ENCODE measurements at regions not wholly inside any gene's neighbourhood (a gene's known extent, or its start where the extent isn't known, plus 50 kb on each side); places are given as distances from the start of the nearest gene placed in this dataset.

DNA sequence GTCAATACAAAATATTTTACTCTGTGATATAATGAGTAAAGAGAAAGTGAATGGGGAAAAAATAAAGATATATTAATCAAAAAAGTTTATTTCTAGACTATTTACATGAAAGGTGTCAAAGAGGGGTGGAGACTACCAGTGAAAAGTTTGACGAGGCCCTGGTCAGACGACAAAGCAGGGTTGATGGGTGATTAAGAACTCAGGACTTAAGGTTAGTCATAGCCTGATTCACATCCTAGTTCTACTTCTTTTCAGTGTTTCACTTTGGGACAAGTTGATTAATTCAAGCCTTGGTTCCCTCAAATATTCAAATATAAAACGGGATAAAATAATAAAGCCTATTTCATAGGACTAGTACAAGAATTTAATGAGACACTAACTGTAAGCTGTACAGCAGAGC is 178.2 kb upstream of the HS3ST5 start:
- no peak for DNase-seq

DNA sequence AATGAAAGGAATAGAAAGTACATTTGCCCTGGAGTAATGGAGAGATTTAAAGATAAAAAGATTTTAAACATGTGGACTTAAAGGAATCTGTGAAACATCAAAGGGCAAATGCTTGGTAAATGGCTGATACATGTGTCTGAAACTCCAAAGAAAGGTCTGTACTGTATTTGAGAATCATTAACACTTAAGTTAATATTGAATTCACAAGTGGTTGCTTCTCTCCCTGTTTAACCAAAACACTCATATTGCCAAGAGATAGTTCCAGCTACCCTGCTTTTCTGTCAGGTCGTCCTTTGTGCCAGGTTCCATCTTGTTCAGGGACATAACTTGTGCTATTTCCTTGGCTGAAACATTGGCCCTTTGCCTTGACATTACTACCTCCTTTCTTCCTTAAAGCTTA is 171.3 kb upstream of the HS3ST5 start:
- no peak for DNase-seq

DNA sequence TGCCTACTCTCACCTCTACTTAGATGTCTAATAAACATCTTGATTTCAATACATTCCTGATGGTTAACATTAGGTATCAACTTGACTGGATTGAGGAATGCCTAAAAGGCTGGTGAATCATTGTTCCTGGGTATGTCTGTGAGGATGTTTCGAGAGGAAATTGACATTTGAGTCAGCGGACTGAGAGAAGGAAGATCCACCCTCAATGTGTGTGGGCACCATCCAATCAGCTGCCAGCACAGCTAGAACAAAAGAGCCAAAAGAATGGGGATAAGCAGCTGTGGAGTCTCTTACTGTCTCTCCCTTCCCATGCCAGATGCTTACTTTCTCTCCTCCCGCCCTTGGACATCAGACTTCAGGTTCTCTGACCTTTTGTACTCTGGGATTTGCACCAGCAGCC is 128.6 kb upstream of the HS3ST5 start:
- no peak for DNase-seq

DNA sequence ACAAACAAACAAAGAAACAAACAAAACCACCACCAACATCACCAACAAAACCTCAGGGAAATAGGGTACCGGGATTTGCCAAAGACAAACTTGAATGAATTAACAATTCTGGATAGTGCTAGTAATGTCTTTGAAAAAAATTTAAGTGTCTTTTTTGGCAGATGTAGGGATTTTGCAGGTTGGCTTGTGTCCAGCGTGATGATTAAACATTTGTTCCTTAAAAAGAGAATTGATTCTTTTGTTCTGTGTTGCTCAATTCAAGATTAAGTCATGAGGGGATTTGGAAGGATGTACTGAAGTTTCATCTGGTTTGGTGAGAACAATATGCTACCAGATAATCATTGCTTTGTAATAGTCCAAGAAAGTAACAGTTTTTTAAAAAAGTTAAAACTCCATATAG is 125.1 kb upstream of the HS3ST5 start:
- DNase-seq = no peak

DNA sequence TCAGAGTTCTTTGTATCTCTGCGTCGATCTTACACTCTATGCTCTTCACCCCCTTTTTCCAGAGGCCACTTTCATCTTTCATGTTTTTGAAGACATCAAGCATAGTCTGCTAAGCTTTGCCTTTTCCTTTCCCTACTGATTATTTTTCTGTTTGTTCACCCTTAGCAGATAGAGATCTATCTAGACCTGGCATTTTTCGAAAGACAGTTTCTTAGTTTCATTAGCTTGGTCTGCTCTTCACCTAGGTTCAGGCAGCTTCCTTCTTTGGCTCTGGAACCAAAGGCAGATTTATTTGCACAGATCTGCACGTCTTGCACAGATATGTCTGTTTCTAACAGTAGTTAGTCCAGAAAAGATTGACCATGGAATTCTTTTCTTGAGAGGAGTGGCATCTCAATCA is 122.7 kb upstream of the HS3ST5 start:
- DNase-seq = no peak

DNA sequence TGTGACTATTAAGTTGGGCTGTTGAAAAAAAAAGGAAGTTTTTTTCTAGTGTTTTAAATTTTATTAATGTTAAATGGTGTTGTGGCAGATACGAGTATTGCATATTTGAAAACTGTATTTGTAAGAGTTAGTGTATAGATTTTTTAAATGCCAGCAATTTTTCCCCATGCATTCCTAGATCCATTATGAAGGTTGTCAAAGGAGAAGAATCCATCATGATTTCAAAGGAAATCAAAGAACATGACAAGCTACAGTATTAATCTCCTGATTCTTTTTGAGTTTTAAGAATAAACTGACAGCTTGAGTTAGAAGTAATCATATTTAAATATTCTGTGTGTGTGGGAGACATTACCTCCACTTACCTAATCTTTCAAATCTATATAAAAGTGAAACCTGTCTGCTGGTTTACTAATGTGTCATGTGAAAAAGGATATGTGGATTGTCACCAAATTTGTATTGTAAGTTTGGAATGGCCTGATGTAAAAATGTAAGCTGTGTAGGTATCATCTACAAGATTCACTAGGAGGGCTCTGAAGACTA is 111.0 kb upstream of the HS3ST5 start:
- no peak for DNase-seq

DNA sequence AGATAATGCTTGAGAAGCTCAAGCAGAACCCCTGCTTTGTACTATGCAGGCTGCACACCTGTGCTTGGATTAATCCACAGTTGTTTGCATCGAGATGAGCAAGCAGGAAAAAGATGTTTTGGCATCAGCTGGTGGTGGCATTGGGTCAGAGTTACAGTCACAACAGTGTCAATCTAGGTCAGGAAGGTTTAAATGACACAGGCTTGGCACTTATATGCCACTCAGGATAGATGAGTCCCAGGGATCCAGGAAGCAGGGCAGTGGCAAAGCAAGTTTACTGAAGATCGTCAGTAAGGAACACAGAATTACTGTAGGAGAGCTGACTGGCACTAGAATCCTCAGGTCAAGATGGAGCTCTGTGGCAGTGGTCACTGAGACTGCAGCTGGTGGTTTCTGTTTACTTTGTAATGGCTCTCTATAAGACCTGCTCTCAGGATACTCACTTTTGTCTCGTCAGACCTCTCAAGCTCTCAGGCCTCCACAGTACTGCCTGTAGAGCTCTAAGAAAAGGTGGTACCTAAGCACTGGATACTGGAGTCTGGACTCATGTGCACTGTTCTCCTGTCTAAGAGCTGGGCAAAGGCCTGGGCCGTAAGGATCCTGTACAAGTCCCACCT is 110.1 kb upstream of the HS3ST5 start:
- DNase-seq = no peak

DNA sequence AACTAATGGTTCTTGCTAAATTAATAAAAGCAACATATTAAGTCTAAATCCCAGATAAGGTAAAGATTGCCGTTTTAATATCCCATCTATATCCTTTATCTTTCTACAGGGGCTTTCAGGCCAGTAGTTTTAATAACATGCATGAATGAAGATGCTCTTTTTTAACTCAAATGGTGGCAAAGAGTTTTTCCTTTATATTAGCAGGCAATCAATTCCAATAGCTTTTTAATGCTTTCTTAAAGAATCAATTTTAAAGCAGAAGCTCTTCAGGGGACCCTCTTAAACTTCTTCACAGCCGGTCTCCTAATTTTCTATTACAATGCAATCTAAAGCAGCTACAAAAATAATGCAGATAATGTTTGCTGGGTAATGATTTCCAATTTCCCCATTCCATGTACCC is 107.8 kb upstream of the HS3ST5 start:
- no peak for DNase-seq

DNA sequence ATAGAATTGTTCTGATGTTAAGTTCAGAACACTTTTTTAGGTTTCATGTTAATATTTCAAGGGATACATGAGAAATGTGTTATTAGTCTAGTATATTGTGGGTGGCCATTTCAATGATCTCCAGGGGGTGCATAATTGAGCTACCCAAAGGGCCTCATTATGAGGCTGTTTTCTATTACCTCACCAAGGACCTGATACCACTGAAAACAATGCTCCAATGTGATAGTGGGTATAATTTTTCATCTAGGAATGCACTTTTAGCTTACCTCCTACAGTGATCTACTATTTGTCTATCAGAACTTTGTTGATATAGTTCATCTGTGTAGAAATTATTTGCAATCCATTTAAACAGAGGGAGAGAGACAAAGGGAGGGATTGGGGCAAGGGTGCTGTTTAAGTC is 106.8 kb upstream of the HS3ST5 start:
- no peak for DNase-seq

DNA sequence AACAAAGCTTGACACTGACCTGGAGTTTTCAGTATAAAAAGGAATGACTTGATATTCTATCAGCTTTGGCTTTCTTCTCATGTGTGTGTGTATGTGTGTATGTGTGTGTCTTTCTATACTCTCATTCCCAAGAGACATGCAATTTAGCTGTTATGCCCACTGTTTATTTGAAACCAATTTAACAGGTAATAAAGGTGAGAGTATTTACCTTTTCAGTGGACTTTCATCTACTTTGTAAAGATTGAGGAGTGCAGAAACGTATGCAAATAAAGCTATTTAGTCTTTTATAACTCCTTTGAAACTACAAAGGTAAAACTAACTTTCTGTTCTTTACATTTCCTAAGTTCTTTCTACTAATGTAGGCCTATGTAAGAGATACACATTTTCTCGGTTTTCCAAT is 103.5 kb upstream of the HS3ST5 start:
- DNase-seq = no peak

DNA sequence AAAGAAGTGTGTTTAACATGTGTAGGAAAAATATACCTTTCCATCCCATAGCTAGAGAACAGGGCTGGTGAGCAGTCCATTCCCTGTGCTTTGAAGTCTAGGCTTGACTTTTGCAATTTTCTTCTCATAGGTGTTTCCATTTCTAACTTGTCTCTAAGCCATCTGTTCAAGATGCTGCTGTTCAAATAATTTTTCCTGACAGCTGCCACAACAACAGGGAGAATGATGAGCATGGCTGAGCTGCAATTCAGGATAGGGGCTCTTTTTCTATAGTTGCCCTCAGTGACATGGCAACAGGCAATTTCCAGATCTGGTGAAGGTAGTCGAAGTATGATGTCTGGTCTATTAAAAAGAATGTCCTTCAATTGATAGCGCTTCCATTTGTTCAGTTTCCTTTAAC is 103.0 kb upstream of the HS3ST5 start:
- DNase-seq = no peak

DNA sequence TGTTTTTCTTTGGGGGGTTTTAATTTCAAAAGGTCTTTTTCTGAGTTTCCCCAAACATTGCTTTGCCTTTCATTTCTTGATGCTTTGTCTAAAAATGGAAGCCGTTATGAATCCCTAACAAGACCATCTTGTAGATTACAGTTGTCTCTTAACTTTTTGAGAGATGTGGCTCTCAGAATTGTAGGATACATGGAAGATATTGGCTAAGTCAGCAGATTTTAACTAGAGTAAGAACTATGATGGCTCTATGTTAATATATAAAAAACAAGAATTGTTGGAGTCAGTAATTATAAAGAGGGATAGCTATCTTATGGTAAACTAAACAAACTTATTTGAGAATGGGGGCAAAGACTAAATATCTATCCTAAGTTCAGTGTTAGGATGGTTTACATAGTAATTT is 96.6 kb upstream of the HS3ST5 start:
- DNase-seq = no peak

DNA sequence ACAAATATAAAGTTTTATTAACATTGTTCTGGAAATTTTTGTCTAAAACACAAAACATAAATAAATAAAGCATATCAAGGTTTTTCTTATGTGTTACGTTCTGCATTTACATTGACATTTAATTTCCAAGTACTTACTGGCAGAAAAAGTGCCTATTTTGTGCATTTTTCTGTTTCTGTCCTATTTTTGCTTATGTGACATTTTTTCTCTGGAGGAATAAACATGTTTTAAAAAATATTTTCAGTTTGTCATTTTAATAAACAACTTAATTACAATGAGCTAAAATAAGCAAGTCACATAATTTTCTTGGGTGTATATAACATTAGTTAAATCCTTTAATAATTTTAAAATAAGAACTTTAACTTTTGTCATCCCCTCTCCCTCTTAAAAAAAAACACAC is 94.4 kb upstream of the HS3ST5 start:
- DNase-seq = no peak

DNA sequence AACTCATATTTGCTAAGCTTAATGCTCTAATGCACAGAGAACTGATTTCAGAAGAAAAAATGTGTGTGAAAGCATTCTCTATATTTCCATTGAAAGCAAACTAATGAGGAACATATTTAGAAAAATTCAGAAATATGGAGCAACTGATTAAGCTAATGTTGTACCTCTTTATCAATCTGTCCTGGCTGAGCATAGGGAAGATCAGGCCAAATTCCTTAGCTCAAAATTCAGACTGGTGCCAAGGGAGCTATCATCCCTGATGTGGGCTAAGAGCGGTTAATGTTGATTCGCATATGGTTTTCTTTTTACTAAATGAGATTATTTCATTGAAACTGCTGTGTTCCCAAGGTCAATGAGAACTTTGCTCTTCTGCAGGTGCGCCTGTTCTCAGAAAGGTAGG is 93.9 kb upstream of the HS3ST5 start:
- no peak for DNase-seq

DNA sequence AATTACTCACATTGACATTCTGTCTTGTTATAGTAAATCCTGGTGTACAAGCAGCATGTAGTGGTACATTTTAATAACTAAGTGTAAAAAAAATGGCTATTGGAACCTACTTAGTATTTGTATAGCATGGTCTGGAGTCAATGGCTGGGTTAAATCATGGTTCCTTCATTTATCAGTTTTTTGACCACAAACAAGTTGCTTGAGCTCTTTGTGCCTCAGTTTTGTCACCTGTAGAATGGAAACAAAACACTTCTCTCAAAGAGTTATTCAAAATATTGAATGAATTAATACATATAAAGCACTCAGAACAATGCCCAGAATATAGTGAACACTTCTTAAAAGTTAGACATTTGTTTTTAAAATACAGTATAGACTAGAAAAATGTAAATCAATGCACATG is 93.2 kb upstream of the HS3ST5 start:
- no peak for DNase-seq

DNA sequence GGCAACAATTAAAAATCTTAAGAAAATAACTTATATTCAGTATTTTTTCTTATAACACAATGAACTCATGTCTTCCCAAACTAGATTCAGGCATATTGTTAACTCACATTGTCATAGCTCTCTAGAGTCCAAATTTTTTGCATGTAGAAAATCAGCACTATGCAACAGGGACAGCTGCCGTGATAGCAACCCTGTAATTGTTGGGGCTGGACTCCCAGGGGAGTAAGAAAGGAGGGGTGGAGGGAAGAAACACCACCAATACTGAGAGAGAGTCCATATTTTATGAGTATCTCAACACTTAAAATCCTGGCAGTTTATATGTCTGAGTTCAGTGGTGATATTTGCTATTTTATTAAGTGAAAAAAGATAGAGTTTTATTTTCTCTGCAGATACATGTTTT is 89.6 kb upstream of the HS3ST5 start:
- DNase-seq = no peak

DNA sequence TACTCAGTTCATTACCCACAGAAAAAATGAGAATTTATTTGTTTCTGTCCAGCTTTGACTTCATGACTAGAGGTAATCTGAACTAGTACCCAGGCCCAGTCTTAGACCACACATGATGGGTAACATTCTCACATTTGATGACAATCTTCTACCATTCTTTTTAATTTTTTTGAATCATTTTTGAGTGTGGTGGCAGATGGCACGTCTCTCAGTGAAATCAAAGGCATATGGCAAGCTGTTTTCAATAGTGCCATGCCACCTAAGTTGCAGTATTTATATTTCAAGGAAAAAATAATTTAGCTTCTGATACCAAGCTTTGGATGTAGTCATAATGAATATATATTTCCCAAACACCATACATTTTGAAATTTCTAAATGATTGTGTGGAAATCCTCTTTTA is 88.8 kb upstream of the HS3ST5 start:
- no peak for DNase-seq

DNA sequence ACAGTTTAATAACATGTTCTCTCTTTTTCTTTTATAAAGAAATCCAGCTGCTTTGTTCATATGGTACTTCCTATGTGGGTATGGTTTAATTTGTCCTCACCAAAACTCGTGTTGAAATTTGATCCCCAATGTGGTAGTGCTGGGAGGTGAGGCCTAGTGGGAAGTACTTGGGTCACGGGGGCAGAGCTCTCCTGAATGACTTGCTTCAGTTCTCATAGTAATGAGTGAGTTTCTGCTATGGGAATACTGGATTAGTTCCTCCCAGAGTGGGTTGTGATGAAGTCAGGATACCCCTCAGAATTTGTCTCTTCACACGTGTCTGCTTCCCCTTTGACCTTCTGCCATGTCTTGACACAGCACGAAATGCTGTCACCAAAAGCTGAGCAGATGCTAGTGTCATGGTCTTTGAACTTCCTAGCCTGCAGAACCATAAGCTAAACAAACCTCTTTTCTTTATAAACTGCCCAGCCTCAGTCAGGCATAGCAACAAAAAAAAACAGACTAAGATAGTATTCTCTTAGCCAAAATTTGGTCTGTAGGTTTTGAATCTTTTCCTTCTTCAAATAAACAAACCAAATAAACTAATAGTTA is 87.8 kb upstream of the HS3ST5 start:
- no peak for DNase-seq

DNA sequence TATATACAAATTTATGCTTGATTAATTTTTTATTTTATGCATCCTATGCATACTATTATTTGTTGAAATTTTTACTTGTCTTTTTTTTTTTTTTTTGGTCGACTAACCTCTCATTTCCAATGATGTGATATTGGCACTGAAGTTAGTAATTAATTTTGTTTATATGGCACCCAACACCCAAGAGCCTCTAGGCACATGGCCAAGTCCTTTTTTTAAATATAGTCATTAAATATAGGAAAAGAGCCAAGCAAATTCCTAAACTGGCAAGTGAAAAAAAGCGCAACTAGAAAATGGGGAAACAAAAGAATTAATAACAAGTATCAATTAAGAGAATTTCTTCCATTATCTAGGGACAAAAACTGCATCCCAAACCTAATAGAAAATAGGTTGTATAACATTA is 85.5 kb upstream of the HS3ST5 start:
- no peak for DNase-seq

DNA sequence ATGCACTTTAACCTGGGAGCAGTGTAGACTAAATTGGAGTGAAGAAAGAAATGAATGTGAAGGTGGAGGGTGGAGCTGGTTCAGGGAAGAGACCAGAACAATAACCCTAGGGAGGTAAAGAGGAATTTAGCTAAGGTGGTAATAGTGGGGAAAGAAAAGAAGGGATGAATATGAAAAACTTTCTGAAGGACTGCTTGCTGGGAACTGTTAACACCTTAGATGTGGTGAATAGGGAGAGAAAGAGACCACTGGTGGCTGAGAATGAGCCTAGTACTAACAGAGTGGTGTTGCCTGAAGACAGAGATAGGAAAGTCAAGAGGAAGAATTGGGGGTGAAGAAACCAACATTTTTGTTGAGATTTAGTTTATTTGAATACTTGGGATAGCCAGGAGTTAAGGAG is 78.4 kb upstream of the HS3ST5 start:
- DNase-seq = no peak

DNA sequence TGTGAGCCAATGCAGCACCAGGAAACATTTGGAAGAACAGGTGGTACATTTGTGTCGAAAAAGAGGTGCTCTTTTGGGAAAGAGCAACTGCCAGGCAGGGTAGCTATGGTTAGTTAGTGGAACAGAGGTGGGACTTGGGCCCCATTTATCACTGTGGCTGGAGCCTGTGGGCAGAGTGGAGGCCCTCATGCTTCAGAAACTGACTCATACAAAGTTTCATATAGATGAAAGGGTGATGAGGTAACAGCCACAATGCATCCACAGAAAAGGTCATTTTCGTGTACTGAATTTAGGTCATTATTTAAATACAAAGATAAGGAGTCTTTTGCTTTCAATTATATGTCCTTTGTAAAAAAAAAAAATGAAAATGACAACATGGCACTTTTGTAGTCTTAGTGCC is 76.4 kb upstream of the HS3ST5 start:
- DNase-seq = no peak

DNA sequence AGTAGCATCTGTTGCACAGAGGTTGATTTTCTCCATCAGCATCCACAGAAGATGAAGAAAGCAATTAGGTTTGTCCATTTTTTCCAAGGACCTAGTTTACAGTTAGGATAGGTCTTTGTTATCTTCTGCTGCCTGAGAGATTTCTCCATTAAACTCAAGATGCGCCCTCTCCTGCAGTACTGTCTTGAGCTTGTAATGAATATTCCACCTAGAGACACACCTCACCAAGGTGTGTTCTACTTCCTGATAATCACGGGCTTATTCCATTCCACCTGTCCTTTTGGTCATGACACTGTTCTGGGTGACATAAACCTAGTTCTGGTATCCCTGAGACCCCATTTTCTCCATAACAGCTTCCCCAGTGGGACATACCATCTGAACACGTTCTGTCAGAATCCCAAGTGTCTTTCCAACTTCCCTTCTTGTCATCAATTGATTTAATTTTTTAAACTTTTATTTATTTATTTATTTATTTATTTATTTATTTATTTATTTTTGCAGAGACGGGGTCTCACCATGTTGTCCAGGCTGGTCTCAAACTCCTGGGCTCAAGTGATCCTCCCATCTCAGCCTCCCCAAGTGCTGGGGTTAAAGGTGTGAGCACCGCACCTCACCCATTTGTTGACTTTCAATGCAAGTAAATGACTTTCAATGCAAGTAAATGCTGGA is 75.6 kb upstream of the HS3ST5 start:
- no peak for DNase-seq

DNA sequence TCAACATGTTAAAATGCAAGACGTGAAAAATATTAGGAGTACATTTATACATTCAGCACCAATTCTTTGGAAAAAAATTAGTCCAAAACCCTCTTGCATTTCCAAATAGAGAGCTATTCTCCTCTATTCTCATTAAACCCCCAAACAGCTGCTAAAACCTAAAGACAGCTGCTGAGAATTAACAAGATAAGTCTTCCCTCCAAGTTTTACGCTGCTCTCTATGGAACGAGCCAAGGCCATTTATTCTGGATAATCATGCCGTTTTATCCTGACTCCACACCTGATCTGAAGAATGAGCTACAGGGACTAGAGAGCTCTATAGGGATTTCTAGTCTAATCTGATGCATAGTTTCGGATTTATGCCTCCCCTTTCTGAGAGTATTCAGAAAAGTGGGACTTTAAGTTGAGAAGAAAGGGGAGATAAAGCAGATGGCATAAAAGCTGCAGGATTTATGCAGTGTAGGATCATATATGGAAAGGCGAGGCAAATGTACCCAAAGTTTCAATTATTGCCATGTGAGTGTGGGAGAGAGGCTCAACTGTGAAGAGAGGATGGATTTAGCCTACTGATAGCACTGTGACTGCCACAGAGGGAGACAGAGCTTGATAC is 64.7 kb upstream of the HS3ST5 start:
- DNase-seq = no peak

DNA sequence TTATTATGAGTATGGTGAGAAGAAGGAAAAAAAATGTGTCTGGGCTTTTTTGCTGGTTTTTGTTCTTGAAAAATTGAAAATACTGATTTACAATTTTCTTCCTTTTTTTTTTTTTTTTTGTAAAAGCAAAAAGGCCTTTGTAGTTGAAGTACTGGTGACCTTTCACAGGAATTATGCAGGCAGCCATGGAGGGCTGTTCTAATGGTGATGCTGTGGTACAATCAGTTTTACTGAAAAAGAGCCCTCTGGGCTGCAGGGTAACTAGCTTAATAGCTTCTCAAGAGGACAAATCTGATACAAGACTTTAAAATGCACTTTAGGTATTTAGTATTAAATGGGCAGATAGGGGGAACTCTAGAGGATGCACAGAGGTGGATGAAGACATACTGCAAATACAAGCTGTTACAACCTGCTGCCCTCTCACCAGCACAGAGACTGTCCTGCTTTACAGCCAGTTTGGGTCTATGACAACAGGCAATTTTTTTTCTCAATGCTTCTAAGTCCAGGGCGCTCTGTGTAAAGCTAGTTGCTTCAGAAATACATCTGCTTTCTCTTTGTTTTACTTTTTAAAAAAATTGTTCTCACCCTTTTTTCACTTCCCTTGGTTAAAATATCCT is 61.6 kb upstream of the HS3ST5 start:
- no peak for DNase-seq
